Suprapubic skin (tissue), 4 donors: ENCODE measurements at regions not wholly inside any gene's neighbourhood (a gene's known extent, or its start where the extent isn't known, plus 50 kb on each side); places are given as distances from the start of the nearest gene placed in this dataset.

Experiments used
- DNase-seq, 2 donors: peaks; one replicate each; pipeline ENCODE4 v3.0.0-alpha.2; 2019; ENCODE audit warnings: low spot score in 2 of 2
- H3K27ac ChIP-seq: fragments of 200-600 bp; sonication (generic); one replicate; pipeline ENCODE4 v1.5.1; 2019
- H3K27me3 ChIP-seq: fragments of 200-600 bp; sonication (generic); one replicate; pipeline ENCODE4 v1.5.1; 2019
- H3K36me3 ChIP-seq: fragments of 200-600 bp; sonication (generic); one replicate; pipeline ENCODE4 v1.5.1; 2019
- H3K4me1 ChIP-seq: fragments of 200-600 bp; sonication (generic); one replicate; pipeline ENCODE4 v1.5.1; 2019
- H3K4me3 ChIP-seq: fragments of 200-600 bp; sonication (generic); one replicate; pipeline ENCODE4 v1.5.1; 2019; ENCODE audit warnings: mild to moderate bottlenecking
- H3K9me3 ChIP-seq: fragments of 200-600 bp; sonication (generic); one replicate; pipeline ENCODE4 v1.5.1; 2019
- CTCF ChIP-seq, 2 donors: fragments of 200-600 bp in 1 of 2; fragments of 450-650 bp in 1 of 2; sonication (generic) in 1 of 2; IDR thresholded peaks; one replicate each; pipeline ENCODE4 v1.5.1; 2016 to 2019; ENCODE audit warnings: antibody characterized with exemption in 2 of 2, mild to moderate bottlenecking in 1 of 2, moderate library complexity in 1 of 2
- EP300 ChIP-seq: sonication (generic); formaldehyde crosslinking; IDR thresholded peaks from one replicate; pipeline ENCODE4 v1.6.1; 2017; ENCODE audit warnings: antibody characterized with exemption
- POLR2A ChIP-seq, 2 donors: fragments of 450-650 bp; IDR thresholded peaks; one replicate each; pipeline ENCODE4 v1.6.1; 2017; ENCODE audit warnings: antibody characterized with exemption in 2 of 2, mild to moderate bottlenecking in 2 of 2, moderate library complexity in 2 of 2
- POLR2AphosphoS5 ChIP-seq, 3 donors: sonication (generic); formaldehyde crosslinking; IDR thresholded peaks; one replicate each; pipeline ENCODE4 v1.6.1; 2017; ENCODE audit warnings: antibody characterized with exemption in 3 of 3
- WGBS: methylation state at CpG from one replicate; pipeline ENCODE4 v1.1.5; 2018; 5-methylcytosine and 5-hydroxymethylcytosine counted together

- Histone ChIP-seq H3K36me3 (no peaks in the 10 kb centered on the region), H3K4me3 (no peak overlapping the region), H3K4me1 (no peaks in the 10 kb centered on the region), H3K9me3 (no peaks in the 10 kb centered on the region), H3K27ac (no peak overlapping the region), H3K27me3 (no peaks in the 10 kb centered on the region)
- WGBS: 68% methylated on average over 3 of the region's 3 CpGs
- no peak for DNase-seq
- no peak for TF ChIP-seq POLR2AphosphoS5 (IDR thresholded peaks at IDR 0.05)
- TF ChIP-seq POLR2A (IDR thresholded peaks at IDR 0.05): no peak
- no peak for TF ChIP-seq EP300
- no peak for TF ChIP-seq CTCF (IDR thresholded peaks at IDR 0.05)
These were observed 571.9 kb upstream of the PKDCC start for GRCh38 chr2:41475959-41476358.

GRCh38 chr2:41482659-41483058, 565.2 kb upstream of the PKDCC start:
- H3K4me3 ChIP-seq: no peak overlapping the region

GRCh38 chr2:41483226-41483625, 564.6 kb upstream of the PKDCC start:
- no peaks in the 10 kb centered on the region for H3K4me1 ChIP-seq
- H3K4me3 ChIP-seq: no peak overlapping the region
- no peak overlapping the region for H3K27ac ChIP-seq
- no peak for DNase-seq
- no peak for TF ChIP-seq POLR2A (IDR thresholded peaks at IDR 0.05)
- TF ChIP-seq CTCF (IDR thresholded peaks at IDR 0.05): no peak
- TF ChIP-seq EP300: no peak
- TF ChIP-seq POLR2AphosphoS5 (IDR thresholded peaks at IDR 0.05): no peak
- H3K27me3 ChIP-seq: no peaks in the 10 kb centered on the region
- H3K36me3 ChIP-seq: no peaks in the 10 kb centered on the region
- H3K9me3 ChIP-seq: no peaks in the 10 kb centered on the region
- 56% methylated on average over 2 of the region's 2 CpGs for WGBS

More at GRCh38 chr2:41482659-41483058, 565.2 kb upstream of the PKDCC start:
- H3K27me3 ChIP-seq: no peaks in the 10 kb centered on the region
- H3K36me3 ChIP-seq: no peaks in the 10 kb centered on the region
- no peak overlapping the region for H3K27ac ChIP-seq
- DNase-seq: no peak
- no peaks in the 10 kb centered on the region for H3K4me1 ChIP-seq
- TF ChIP-seq EP300 (no peak), POLR2AphosphoS5 (IDR thresholded peaks at IDR 0.05) (no peak), CTCF (IDR thresholded peaks at IDR 0.05) (no peak), POLR2A (IDR thresholded peaks at IDR 0.05) (no peak)
- no peaks in the 10 kb centered on the region for H3K9me3 ChIP-seq
- WGBS: 67% methylated on average over 4 of the region's 4 CpGs

DNA sequence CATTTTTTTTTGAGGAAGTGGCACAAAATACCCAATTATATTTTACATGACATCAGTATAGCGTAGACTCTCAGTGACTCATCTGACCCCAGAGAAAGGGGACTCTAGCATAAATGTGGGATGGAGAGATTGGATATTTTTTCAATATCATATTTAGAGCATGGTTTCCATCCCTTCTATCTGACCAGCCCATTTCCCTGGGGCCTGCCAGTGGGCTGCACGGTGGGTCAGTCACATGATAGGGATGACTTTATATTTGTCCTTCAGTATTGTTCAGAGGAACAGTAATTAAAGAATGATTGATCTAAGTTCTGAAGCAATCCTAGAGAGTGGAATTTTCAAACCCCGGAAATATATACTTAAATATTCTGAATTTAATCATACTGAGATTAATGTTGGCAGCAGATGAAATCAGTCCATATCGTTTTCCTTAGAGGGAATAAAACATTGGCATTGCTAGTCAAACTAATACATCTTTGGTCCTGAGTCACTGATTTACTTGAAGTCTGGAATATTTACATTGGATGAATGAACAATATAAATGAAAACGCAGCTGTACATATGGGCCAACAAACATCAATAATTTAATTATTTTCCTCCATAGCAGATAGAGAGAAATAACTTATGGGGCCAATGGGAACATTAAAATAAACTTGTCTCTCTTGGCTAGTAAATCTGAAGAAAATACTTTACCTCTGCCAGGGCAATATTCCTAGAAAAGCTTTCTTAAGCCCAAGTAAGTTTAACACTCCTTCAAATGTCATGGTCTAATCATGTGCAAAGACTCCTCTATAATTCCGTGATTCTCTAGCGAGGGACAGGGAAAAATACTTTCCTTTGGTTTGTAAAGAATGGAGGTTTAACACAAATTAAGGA, 563.6 kb upstream of the PKDCC start:
- no peak overlapping the region for H3K4me3 ChIP-seq
- WGBS: 66% methylated on average over 7 of the region's 7 CpGs

More for the DNA sequence above, 563.6 kb upstream of the PKDCC start:
- DNase-seq: no peak
- H3K27ac ChIP-seq: no peak overlapping the region
- H3K9me3 ChIP-seq: no peaks in the 10 kb centered on the region
- no peaks in the 10 kb centered on the region for H3K36me3 ChIP-seq
- H3K4me1 ChIP-seq: no peaks in the 10 kb centered on the region
- no peaks in the 10 kb centered on the region for H3K27me3 ChIP-seq
- TF ChIP-seq POLR2A (IDR thresholded peaks at IDR 0.05) (no peak), POLR2AphosphoS5 (IDR thresholded peaks at IDR 0.05) (no peak), CTCF (IDR thresholded peaks at IDR 0.05) (no peak), EP300 (no peak)
